SJCRH30 (cell line): ENCODE measurements at regions not wholly inside any gene's neighbourhood (a gene's known extent, or its start where the extent isn't known, plus 50 kb on each side); places are given as distances from the start of the nearest gene placed in this dataset.
"Not testable (repeated sequence)": the region's sequence is repeated elsewhere in the genome, so short reads cannot be mapped to it uniquely, and the experiment has no call there.

Experiments used
- DNase-seq, 2 experiments: peaks; one replicate each; pipeline ENCODE4 v3.0.0-alpha.2; 2015 to 2020
- H3K27ac ChIP-seq: fragments of 250-450 bp; sonication (Bioruptor Pico); 2 replicates; pipeline ENCODE4 v1.5.1; 2020; ENCODE audit warnings: mild to moderate bottlenecking, moderate library complexity
- H3K27me3 ChIP-seq: fragments of 250-450 bp; sonication (Bioruptor Pico); 2 replicates; pipeline ENCODE4 v1.5.1; 2020; ENCODE audit warnings: mild to moderate bottlenecking, moderate library complexity
- H3K36me3 ChIP-seq: fragments of 250-450 bp; sonication (Bioruptor Pico); 2 replicates; pipeline ENCODE4 v1.5.1; 2020; ENCODE audit warnings: mild to moderate bottlenecking, moderate library complexity
- H3K4me1 ChIP-seq: fragments of 250-450 bp; sonication (Bioruptor Pico); 2 replicates; pipeline ENCODE4 v1.5.1; 2020; ENCODE audit warnings: mild to moderate bottlenecking, moderate library complexity
- H3K4me3 ChIP-seq: fragments of 250-450 bp; sonication (Bioruptor Pico); 2 replicates; pipeline ENCODE4 v1.5.1; 2020; ENCODE audit warnings: mild to moderate bottlenecking, moderate library complexity
- H3K9me3 ChIP-seq: fragments of 250-450 bp; sonication (Bioruptor Pico); replicated peaks from 2 replicates; pipeline ENCODE4 v1.5.1; 2020; ENCODE audit warnings: mild to moderate bottlenecking, moderate library complexity

DNA sequence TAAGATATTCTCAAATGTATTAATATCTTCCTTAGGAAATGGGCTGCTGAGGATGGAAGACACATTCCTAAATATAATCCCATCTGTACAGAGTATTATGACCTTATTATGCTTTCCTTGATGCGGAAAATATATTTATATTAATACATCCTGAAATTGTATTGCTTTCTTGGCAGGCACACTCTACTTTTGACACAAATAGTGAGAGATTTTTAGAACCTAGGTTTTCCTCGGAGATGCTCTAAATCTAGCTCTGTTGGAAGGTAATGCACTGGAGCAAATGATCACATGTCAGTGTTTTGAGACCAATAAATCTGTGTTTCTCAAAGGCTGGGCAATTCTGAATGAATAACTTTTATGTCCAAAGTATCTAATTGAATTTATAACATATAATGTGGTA lies 94.3 kb upstream of the MAGEC2 start:
- no peak for DNase-seq
- H3K4me3 ChIP-seq: no peak overlapping the region
- H3K27ac ChIP-seq: no peak overlapping the region
- H3K36me3 ChIP-seq: no peaks in the 10 kb centered on the region
- H3K27me3 ChIP-seq: no peaks in the 10 kb centered on the region
- no peaks in the 10 kb centered on the region for H3K9me3 ChIP-seq
- no peaks in the 10 kb centered on the region for H3K4me1 ChIP-seq

DNA sequence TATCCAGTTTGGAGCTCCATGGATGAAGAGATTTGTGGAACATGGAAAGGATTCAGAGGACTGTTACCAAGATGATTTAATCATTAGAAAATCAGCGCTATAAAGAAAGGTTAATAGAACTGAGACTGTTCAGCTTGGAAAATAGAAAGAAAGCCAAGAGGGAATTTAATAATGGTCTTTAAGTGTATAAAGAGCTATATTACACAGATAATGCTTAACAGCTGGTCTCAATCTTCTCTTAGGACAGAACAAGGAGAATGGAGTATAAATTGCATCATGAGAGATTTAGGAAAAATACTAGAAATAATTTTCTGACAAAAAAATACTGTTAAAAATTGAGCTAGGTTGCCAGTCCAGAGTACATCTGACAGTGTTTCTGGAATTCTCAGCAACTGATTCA lies 91.3 kb upstream of the MAGEC2 start:
- H3K36me3 ChIP-seq: no peaks in the 10 kb centered on the region
- no peaks in the 10 kb centered on the region for H3K27me3 ChIP-seq
- H3K27ac ChIP-seq: no peak overlapping the region
- no peaks in the 10 kb centered on the region for H3K4me1 ChIP-seq
- no peak overlapping the region for H3K4me3 ChIP-seq
- no peak for DNase-seq
- no peaks in the 10 kb centered on the region for H3K9me3 ChIP-seq

DNA sequence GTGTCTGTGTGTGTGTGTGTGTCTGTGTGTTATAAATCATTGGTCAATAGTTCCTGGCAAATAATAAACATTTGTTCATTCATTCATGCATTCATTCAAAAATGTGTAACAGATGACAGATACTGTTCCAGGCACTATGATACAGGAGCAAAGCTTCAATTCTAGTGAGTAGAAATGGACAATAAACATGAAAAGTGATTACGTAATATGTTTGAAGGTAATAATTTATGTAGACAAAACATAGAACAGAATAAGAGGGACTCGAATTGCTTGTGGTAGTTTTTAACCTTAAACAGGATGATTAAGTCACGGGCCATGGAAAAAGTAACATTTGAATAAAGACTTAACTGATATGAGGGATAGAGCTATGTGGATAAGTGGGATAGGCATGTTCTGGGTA lies 90.1 kb upstream of the MAGEC2 start:
- Histone ChIP-seq H3K4me1 (no peaks in the 10 kb centered on the region), H3K4me3 (no peak overlapping the region), H3K9me3 (no peaks in the 10 kb centered on the region), H3K36me3 (no peaks in the 10 kb centered on the region), H3K27ac (no peak overlapping the region), H3K27me3 (no peaks in the 10 kb centered on the region)
- no peak for DNase-seq

DNA sequence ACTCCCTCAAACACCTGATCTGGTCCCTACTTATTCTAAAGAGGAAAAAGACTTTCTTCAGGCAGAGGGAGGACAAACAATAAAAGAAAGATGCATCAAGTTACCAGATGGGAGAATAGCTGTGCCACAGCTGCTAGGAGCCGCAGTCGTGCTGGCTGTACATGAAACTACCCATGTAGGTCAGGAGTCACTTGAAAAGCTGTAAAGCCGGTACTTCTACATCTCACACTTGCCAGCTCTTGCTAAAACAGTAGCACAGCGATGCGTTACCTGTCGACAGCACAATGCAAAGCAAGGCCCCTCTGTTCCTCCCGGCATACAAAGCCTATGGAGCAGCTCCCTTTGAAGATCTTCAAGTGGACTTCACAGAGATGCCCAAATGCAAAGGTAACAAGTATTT lies 65.1 kb upstream of the MAGEC2 start:
- not testable (repeated sequence) for H3K36me3 ChIP-seq, H3K4me1 ChIP-seq

DNA sequence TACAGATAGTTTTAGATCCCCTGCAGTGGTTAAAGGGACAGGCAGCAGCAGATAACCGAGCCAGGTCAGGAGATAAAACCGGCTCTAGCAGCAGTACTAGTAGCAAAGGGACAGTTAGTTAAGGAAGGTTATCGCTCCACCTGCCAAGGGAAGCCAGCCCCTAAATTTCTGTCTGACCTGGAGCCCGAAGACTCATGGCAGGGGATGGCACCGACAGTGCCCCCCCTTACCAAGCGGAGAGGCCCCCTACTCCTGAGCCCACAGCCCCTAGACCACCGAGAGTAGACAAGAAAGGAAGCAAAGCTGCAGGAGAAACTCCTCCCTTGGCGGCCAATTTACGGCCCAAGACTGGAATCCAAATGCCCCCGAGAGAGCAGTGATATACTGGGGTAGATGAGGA lies 61.3 kb upstream of the MAGEC2 start:
- Histone ChIP-seq H3K27me3 (no peaks in the 10 kb centered on the region), H3K4me1 (no peaks in the 10 kb centered on the region), H3K36me3 (no peaks in the 10 kb centered on the region), H3K4me3 (no peak overlapping the region), H3K9me3 (no peaks in the 10 kb centered on the region), H3K27ac (no peak overlapping the region)
- DNase-seq: no peak

More for the DNA sequence above, 65.1 kb upstream of the MAGEC2 start:
- not testable (repeated sequence) for H3K4me3 ChIP-seq, H3K27me3 ChIP-seq, H3K9me3 ChIP-seq, DNase-seq, H3K27ac ChIP-seq

DNA sequence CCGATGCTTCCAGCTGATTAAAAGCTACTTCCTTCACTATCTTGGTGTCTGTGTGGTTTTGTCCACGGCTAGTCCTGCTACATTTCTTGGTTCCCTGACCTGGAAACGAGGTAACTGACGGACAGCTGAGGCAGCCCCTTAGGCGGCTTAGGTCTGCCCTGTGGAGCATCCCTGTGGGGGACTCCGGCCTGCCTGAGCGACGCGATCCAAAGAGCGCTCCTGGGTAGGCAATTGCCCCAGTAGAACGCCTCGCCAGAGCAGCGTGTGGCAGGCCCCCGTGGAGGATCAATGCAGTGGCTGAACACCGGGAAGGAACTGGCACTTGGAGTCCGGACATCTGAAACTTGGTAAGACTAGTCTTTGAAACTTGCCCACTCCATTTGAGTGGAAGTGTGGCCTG lies 60.5 kb upstream of the MAGEC2 start:
- H3K4me3 ChIP-seq, H3K36me3 ChIP-seq, H3K4me1 ChIP-seq, H3K27me3 ChIP-seq, H3K9me3 ChIP-seq, DNase-seq, H3K27ac ChIP-seq: not testable (repeated sequence)

DNA sequence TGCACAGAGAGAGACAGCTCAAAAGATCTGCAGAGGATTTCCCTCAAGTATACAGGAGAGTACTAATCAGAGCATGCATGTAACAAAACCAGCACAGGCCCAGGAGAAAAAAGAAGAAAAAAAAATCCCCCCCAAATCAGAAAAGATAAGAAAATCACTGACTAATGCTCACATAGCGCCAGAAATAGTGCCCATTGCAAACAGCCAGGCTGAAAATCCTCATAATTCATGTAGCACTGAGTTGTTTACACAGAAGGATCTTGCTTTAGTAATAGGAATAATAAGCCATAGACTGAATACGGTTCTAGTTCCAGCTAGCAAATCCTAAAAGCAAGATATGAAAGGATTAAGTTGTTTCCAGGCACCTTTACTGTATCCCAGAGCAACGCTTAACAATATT lies 51.8 kb upstream of the MAGEC2 start:
- Histone ChIP-seq H3K27ac (no peak overlapping the region), H3K9me3 (no peaks in the 10 kb centered on the region), H3K4me1 (no peaks in the 10 kb centered on the region), H3K4me3 (no peak overlapping the region), H3K27me3 (no peaks in the 10 kb centered on the region), H3K36me3 (no peaks in the 10 kb centered on the region)
- DNase-seq: no peak
